ENCODE measurements at regions not wholly inside any gene's neighbourhood (a gene's known extent, or its start where the extent isn't known, plus 50 kb on each side); places are given as distances from the start of the nearest gene placed in this dataset.

DNA sequence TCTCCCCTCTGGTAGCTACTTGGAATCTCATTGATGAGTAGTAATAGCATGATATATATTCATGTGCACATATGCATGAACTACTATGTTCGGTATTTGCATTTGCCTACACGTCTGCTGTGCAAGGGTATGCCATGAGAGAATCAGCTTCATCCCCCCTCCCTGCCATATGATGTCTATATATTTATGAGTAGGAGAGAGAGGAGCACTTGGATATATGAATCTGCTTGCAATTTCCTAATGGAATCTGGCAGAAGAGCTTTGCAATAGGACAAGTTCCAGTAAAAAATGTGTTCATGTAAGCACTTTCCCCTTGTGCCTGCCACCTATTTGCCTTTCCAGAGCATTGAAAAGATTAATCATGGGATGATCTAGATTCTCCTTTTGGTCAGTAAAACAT, 76.2 kb upstream of the BACH2 start:
- Histone ChIP-seq H3K4me3 (no peak overlapping the region), H3K27ac (no peak overlapping the region), H3K27me3 (no peaks in the 10 kb centered on the region), H3K9me3 (no peaks in the 10 kb centered on the region), H3K36me3 (no peaks in the 10 kb centered on the region), H3K4me1 (peaks cover 0 to 3% of the 10 kb centered on the region in 2 donors)
- TF ChIP-seq POLR2A (IDR thresholded peaks at IDR 0.05), result no peak
- TF ChIP-seq, protein P1, sequence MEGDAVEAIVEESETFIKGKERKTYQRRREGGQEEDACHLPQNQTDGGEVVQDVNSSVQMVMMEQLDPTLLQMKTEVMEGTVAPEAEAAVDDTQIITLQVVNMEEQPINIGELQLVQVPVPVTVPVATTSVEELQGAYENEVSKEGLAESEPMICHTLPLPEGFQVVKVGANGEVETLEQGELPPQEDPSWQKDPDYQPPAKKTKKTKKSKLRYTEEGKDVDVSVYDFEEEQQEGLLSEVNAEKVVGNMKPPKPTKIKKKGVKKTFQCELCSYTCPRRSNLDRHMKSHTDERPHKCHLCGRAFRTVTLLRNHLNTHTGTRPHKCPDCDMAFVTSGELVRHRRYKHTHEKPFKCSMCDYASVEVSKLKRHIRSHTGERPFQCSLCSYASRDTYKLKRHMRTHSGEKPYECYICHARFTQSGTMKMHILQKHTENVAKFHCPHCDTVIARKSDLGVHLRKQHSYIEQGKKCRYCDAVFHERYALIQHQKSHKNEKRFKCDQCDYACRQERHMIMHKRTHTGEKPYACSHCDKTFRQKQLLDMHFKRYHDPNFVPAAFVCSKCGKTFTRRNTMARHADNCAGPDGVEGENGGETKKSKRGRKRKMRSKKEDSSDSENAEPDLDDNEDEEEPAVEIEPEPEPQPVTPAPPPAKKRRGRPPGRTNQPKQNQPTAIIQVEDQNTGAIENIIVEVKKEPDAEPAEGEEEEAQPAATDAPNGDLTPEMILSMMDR (IDR thresholded peaks at IDR 0.05), result no peak
- TF ChIP-seq POLR2AphosphoS5 (IDR thresholded peaks at IDR 0.05), result no peak
- no peak for DNase-seq (ENCODE audit: low spot score in 2 of 2)
- intact Hi-C loops (cut with DNase I; ENCODE audit: low total_unique reads), result loop anchor here (10.0 kb wide), 1 partner anchor 78 kb away; the partner anchor contains the start of gene BACH2

DNA sequence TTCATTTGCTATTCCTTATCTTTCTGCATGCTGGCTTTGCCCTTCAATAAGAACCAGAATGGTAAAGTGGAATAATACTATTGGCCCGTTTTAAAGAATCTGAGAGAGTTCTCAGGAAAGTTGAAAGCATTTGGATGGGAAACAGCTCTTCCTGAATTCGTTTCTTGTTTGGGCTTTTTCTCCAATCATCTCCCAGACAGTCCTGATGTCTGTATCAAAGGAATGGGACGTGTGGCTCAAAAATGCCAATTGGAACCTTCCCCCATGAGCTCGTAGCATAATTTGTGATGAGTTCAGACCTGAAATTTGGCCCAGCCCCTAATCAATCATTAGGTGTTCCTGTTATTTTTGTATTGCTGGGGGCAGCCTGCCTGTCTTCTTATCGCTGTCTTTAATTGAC, 75.8 kb upstream of the BACH2 start:
- DNase-seq (ENCODE audit: low spot score in 2 of 2), result no peak
- intact Hi-C loops (cut with DNase I; ENCODE audit: low total_unique reads), result loop anchor here (10.0 kb wide), 1 partner anchor 78 kb away; the partner anchor contains the start of gene BACH2
- H3K4me3 ChIP-seq, result no peak overlapping the region
- H3K27me3 ChIP-seq, result no peaks in the 10 kb centered on the region
- H3K4me1 ChIP-seq, result peaks cover 0 to 3% of the 10 kb centered on the region in 2 donors
- H3K27ac ChIP-seq, result no peak overlapping the region
- TF ChIP-seq POLR2AphosphoS5 (IDR thresholded peaks at IDR 0.05) (no peak), POLR2A (IDR thresholded peaks at IDR 0.05) (no peak)
- TF ChIP-seq, protein P1 (IDR thresholded peaks at IDR 0.05), result no peak
- H3K36me3 ChIP-seq, result no peaks in the 10 kb centered on the region
- H3K9me3 ChIP-seq, result no peaks in the 10 kb centered on the region

DNA sequence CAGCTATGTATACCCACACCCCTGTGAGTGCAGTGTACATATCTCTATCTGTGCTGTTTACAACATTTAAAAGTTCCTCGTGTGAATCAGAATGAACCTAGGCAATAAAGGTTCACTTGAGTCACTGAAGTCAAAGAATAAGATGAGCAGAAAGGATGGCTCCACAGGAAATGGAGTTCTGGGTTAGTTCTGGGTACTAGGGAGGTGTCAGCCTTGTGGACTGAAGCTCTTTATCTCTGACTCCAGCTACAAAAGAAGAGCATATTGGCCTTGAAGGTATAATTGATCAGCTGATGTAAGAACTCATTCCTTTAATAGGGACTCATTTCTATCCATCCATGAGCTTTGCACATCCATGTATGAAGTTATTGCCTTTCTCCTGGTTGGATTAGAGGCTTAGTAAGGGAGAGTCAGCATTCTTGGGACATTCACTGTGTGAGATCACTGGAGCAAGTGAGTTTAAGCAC, 73.9 kb upstream of the BACH2 start:
- Histone ChIP-seq H3K27me3 (no peaks in the 10 kb centered on the region), H3K4me3 (no peak overlapping the region), H3K36me3 (no peaks in the 10 kb centered on the region), H3K9me3 (no peaks in the 10 kb centered on the region), H3K4me1 (peaks cover 0 to 3% of the 10 kb centered on the region in 2 donors), H3K27ac (no peak overlapping the region)
- no peak for DNase-seq (ENCODE audit: low spot score in 2 of 2)
- intact Hi-C loops (cut with DNase I; ENCODE audit: low total_unique reads), result loop anchor here (10.0 kb wide), 1 partner anchor 76 kb away; the partner anchor contains the start of gene BACH2
- TF ChIP-seq POLR2AphosphoS5 (IDR thresholded peaks at IDR 0.05), result no peak
- TF ChIP-seq, protein P1 (IDR thresholded peaks at IDR 0.05), result no peak
- TF ChIP-seq POLR2A (IDR thresholded peaks at IDR 0.05), result no peak

DNA sequence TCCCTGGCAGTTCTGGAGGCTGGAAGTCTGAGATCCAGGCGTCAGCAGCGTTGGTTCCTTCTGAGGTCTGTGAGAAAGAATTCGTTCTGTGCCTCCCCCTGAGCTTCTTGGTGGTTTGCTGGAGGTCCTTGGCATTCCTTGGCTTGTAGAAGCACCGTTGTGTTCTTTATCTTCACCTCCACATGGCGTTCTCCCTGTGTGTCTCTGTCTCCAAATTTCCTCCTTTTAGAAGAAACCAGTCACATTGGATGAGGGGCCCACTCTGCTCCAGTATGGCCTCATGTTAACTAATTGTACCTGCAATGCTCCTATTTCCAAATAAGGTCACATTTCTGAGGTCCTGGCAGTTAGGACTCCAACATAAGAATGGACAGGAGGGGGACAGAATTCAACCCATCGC, 73.0 kb upstream of the BACH2 start:
- no peaks in the 10 kb centered on the region for H3K36me3 ChIP-seq
- TF ChIP-seq POLR2A (IDR thresholded peaks at IDR 0.05), result no peak
- TF ChIP-seq, protein P1 (IDR thresholded peaks at IDR 0.05), result no peak
- no peak for TF ChIP-seq POLR2AphosphoS5 (IDR thresholded peaks at IDR 0.05)
- peaks cover 0 to 3% of the 10 kb centered on the region in 2 donors for H3K4me1 ChIP-seq
- H3K9me3 ChIP-seq, result no peaks in the 10 kb centered on the region
- no peak overlapping the region for H3K4me3 ChIP-seq
- no peak for DNase-seq (ENCODE audit: low spot score in 2 of 2)
- intact Hi-C loops (cut with DNase I; ENCODE audit: low total_unique reads), result loop anchor here (10.0 kb wide), 1 partner anchor 75 kb away; the partner anchor contains the start of gene BACH2
- H3K27ac ChIP-seq, result peak overlapping the region; percentile 85 to 90
- H3K27me3 ChIP-seq, result no peaks in the 10 kb centered on the region

DNA sequence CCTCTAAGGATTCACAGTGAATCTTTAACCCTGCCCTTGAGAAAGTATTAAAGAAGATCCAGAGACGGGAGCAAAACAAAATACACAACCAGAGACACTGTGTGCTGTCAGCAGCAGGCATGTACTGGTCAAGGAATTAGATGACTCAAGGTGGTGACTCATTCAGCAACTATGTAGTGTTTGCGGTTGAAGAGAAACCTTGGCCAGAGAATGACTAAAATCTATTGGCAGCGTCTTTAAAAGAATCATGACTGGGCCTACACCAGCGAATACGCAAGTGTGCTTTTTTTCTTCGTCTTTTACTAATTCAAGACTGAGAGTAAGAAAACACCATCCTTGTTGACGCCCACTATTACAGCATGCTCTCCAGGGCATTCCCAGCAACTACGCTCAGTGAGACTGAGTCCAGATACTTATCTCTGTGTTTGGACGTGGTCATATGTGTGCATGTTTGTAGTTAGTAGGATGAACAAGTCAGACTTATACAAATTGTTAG, 72.4 kb upstream of the BACH2 start:
- intact Hi-C loops (cut with DNase I; ENCODE audit: low total_unique reads), result no loop called here
- peak in 1 of 2 donors; percentile 82 for DNase-seq (ENCODE audit: low spot score in 2 of 2)

More for the DNA sequence above, 72.4 kb upstream of the BACH2 start:
- no peaks in the 10 kb centered on the region for H3K36me3 ChIP-seq
- H3K27ac ChIP-seq, result peak overlapping the region; percentile 85 to 90
- TF ChIP-seq POLR2AphosphoS5 (IDR thresholded peaks at IDR 0.05) (peak; percentile 44 to 91 (median 91)), POLR2A (IDR thresholded peaks at IDR 0.05) (no peak)
- peaks cover 0 to 3% of the 10 kb centered on the region in 2 donors for H3K4me1 ChIP-seq
- no peak overlapping the region for H3K4me3 ChIP-seq
- H3K9me3 ChIP-seq, result no peaks in the 10 kb centered on the region
- H3K27me3 ChIP-seq, result no peaks in the 10 kb centered on the region
